ENCODE measurements at regions not wholly inside any gene's neighbourhood (a gene's known extent, or its start where the extent isn't known, plus 50 kb on each side); places are given as distances from the start of the nearest gene placed in this dataset.

DNA sequence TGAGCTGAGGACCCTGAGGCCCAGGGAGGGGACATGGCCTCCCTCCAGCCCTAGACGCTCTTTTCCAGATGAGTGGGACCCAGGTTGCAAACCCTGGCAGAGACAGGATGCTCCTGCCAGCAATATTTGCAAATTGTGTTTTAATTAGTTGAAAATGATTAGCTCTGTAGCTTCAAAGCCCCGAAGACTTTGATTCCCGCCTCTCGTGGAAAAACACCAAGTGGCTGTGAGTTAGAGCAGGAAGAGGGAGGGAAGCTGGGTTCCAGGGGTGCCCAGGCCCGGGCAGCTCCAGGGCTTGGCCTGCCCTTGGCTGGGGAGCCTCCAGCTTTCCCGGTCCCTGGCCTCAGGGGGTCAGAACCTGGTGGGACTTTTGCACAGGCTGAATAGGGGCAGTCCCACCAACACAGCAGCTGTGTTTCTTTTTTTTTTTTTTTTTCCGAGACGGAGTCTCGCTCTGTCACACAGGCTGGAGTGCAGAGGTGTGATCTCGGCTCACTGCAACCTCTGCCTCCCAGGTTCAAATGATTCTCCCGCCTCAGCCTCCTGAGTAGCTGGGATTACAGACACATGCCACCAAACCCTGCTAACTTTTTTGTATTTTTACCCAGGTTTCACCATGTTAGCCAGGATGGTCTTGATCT lies 101.6 kb upstream of the RTL6 start:
- TF ChIP-seq, protein P1, sequence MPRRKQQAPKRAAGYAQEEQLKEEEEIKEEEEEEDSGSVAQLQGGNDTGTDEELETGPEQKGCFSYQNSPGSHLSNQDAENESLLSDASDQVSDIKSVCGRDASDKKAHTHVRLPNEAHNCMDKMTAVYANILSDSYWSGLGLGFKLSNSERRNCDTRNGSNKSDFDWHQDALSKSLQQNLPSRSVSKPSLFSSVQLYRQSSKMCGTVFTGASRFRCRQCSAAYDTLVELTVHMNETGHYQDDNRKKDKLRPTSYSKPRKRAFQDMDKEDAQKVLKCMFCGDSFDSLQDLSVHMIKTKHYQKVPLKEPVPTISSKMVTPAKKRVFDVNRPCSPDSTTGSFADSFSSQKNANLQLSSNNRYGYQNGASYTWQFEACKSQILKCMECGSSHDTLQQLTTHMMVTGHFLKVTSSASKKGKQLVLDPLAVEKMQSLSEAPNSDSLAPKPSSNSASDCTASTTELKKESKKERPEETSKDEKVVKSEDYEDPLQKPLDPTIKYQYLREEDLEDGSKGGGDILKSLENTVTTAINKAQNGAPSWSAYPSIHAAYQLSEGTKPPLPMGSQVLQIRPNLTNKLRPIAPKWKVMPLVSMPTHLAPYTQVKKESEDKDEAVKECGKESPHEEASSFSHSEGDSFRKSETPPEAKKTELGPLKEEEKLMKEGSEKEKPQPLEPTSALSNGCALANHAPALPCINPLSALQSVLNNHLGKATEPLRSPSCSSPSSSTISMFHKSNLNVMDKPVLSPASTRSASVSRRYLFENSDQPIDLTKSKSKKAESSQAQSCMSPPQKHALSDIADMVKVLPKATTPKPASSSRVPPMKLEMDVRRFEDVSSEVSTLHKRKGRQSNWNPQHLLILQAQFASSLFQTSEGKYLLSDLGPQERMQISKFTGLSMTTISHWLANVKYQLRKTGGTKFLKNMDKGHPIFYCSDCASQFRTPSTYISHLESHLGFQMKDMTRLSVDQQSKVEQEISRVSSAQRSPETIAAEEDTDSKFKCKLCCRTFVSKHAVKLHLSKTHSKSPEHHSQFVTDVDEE (CRISPR knock-in tag; IDR thresholded peaks at IDR 0.05): no peak
- TF ChIP-seq ZFP30 (CRISPR knock-in tag; IDR thresholded peaks at IDR 0.05): no peak
- ATAC-seq: no peak

DNA sequence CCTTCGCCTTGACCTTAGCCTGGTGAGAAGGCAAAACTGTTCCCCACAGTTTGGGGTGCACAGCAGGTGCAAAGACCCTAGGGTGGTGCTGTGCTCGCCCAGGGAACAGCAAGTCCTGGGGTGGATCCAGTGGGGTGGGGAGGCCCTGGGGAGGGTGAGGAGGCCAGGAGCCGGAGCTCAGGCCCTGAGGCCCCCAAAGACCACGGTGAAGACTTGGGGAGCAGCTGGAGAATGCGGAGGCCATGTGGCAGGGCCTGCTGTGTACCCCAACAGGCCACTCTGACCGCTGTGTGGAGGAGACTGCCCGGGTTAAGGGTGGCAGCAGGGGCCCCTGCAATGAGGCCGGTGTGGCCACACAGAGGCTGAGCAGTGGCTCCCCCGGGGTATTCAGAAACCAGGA lies 101.1 kb upstream of the RTL6 start:
- no peak for TF ChIP-seq GLIS3 (CRISPR knock-in tag; IDR thresholded peaks at IDR 0.05)
- no peak for TF ChIP-seq OSR1 (CRISPR knock-in tag; IDR thresholded peaks at IDR 0.05)
- TF ChIP-seq ZC3H10 (CRISPR knock-in tag; IDR thresholded peaks at IDR 0.05): no peak
- TF ChIP-seq ZNF8 (CRISPR knock-in tag; IDR thresholded peaks at IDR 0.05): no peak
- ATAC-seq: no peak

DNA sequence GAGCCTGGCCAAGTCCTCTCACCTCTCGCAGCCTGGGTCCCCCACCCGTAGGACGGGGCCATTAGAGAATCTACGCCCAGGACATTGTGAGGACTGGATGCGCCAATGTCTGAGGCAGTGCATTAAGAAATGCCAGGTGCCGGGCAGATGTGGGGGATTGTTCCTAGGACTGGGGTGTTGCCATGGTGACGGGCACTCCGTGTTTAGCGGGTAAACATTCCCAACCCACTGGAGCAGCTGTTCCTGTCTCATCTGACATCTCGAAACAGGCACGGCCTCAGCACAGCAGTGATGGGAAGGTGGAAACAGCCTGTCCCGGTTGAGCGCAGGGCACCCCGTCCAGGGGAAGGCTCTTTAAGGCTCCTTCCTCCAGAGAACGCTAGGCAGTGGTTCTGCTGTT lies 99.6 kb upstream of the RTL6 start:
- peak; percentile 16; the same call in 2 of the 3 replicates for ATAC-seq

DNA sequence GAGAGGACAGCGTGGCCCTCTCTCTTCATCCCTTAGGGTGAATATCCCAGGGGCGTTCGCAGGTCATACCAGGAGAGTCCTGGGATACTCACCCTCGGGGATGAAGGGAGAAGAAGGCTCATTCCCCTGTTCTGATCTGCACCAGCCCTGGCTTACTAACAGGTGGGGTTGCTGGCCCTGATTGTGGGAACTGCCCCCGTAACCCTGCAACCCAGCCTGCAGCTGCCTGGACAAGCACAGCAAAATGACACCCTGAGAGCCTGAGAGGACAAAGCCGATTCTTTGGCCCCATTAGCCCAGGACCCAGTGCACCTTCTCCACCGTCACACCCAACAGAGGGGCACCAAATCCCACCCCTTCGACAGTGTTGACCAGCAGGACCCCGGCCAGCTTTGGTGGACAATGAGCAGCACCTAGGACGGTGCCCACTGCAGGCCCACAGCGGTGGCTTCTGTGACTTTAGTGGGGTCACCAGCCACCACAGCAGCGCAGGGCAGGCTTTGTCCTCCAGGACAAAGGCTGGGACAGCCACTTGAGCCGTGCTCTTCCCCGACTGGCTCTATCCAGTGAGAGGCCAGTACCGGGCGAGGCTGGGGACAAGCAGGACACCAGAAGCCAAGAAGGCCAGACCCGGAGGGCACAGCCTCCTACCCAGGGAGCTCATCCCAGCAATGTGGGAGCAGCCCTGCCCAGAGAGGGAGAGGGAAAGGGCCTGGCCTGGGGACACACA lies 98.5 kb upstream of the RTL6 start:
- TF ChIP-seq, protein P2, sequence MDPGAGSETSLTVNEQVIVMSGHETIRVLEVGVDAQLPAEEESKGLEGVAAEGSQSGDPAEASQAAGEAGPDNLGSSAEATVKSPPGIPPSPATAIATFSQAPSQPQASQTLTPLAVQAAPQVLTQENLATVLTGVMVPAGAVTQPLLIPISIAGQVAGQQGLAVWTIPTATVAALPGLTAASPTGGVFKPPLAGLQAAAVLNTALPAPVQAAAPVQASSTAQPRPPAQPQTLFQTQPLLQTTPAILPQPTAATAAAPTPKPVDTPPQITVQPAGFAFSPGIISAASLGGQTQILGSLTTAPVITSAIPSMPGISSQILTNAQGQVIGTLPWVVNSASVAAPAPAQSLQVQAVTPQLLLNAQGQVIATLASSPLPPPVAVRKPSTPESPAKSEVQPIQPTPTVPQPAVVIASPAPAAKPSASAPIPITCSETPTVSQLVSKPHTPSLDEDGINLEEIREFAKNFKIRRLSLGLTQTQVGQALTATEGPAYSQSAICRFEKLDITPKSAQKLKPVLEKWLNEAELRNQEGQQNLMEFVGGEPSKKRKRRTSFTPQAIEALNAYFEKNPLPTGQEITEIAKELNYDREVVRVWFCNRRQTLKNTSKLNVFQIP (CRISPR knock-in tag; IDR thresholded peaks at IDR 0.05; ENCODE audit: borderline replicate concordance, low read depth): no peak
- TF ChIP-seq ARNTL (CRISPR knock-in tag; IDR thresholded peaks at IDR 0.05; ENCODE audit: borderline replicate concordance, low read depth) (no peak), CSDC2 (CRISPR knock-in tag; IDR thresholded peaks at IDR 0.05) (no peak), ZNF565 (CRISPR knock-in tag; conservative IDR thresholded peaks at IDR 0.05; ENCODE audit: low read depth) (no peak), ZNF70 (CRISPR knock-in tag; IDR thresholded peaks at IDR 0.05) (no peak), BACH2 (CRISPR knock-in tag; IDR thresholded peaks at IDR 0.05; ENCODE audit: borderline replicate concordance) (no peak), TCF4 (CRISPR knock-in tag; IDR thresholded peaks at IDR 0.05; ENCODE audit: borderline replicate concordance) (no peak), ZNF8 (CRISPR knock-in tag; IDR thresholded peaks at IDR 0.05) (no peak), ESRRG (CRISPR knock-in tag; IDR thresholded peaks at IDR 0.05) (no peak), PPARA (CRISPR knock-in tag; IDR thresholded peaks at IDR 0.05; ENCODE audit: borderline replicate concordance) (no peak), OSR1 (CRISPR knock-in tag; IDR thresholded peaks at IDR 0.05) (no peak), ISL1 (CRISPR knock-in tag; IDR thresholded peaks at IDR 0.05) (no peak), SNAI2 (CRISPR knock-in tag; IDR thresholded peaks at IDR 0.05) (no peak), ZC3H10 (CRISPR knock-in tag; IDR thresholded peaks at IDR 0.05) (no peak), RARB (CRISPR knock-in tag; IDR thresholded peaks at IDR 0.05) (no peak)
- TF ChIP-seq, protein P3, sequence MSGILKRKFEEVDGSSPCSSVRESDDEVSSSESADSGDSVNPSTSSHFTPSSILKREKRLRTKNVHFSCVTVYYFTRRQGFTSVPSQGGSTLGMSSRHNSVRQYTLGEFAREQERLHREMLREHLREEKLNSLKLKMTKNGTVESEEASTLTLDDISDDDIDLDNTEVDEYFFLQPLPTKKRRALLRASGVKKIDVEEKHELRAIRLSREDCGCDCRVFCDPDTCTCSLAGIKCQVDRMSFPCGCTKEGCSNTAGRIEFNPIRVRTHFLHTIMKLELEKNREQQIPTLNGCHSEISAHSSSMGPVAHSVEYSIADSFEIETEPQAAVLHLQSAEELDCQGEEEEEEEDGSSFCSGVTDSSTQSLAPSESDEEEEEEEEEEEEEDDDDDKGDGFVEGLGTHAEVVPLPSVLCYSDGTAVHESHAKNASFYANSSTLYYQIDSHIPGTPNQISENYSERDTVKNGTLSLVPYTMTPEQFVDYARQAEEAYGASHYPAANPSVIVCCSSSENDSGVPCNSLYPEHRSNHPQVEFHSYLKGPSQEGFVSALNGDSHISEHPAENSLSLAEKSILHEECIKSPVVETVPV (CRISPR knock-in tag; IDR thresholded peaks at IDR 0.05): no peak
- TF ChIP-seq, protein P1 (CRISPR knock-in tag; IDR thresholded peaks at IDR 0.05): no peak
- TF ChIP-seq, protein P4, sequence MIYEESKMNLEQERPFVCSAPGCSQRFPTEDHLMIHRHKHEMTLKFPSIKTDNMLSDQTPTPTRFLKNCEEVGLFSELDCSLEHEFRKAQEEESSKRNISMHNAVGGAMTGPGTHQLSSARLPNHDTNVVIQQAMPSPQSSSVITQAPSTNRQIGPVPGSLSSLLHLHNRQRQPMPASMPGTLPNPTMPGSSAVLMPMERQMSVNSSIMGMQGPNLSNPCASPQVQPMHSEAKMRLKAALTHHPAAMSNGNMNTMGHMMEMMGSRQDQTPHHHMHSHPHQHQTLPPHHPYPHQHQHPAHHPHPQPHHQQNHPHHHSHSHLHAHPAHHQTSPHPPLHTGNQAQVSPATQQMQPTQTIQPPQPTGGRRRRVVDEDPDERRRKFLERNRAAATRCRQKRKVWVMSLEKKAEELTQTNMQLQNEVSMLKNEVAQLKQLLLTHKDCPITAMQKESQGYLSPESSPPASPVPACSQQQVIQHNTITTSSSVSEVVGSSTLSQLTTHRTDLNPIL (CRISPR knock-in tag; IDR thresholded peaks at IDR 0.05; ENCODE audit: low read depth): no peak

More for the DNA sequence above, 99.6 kb upstream of the RTL6 start:
- peak; percentile 53; the same call in 1 of the 2 replicates for TF ChIP-seq TCF4 (CRISPR knock-in tag; IDR thresholded peaks at IDR 0.05; ENCODE audit: borderline replicate concordance)
- TF ChIP-seq ESRRG (CRISPR knock-in tag; IDR thresholded peaks at IDR 0.05): no peak

More for the DNA sequence above, 98.5 kb upstream of the RTL6 start:
- ATAC-seq: no peak
